ENCODE measurements at regions not wholly inside any gene's neighbourhood (a gene's known extent, or its start where the extent isn't known, plus 50 kb on each side); places are given as distances from the start of the nearest gene placed in this dataset.
"Not testable (repeated sequence)": the region's sequence is repeated elsewhere in the genome, so short reads cannot be mapped to it uniquely, and the experiment has no call there.

- no peak for DNase-seq (ENCODE audit: extremely low read depth, low read depth)
Observed at GRCh38 chrX:40258909-40259308, 161.2 kb upstream of the BCOR start.

GRCh38 chrX:40253771-40254170 is 156.0 kb upstream of the BCOR start:
- no peak for DNase-seq (ENCODE audit: extremely low read depth, low read depth)

GRCh38 chrX:40249582-40249981 is 151.8 kb upstream of the BCOR start:
- no peak for DNase-seq (ENCODE audit: extremely low read depth, low read depth)

GRCh38 chrX:40248822-40249221 is 151.1 kb upstream of the BCOR start:
- no peak for DNase-seq (ENCODE audit: extremely low read depth, low read depth)

- DNase-seq (ENCODE audit: extremely low read depth, low read depth), result no peak
Observed at GRCh38 chrX:40247848-40248622, 150.3 kb upstream of the BCOR start.

GRCh38 chrX:40247382-40247781 is 149.6 kb upstream of the BCOR start:
- no peak for DNase-seq (ENCODE audit: extremely low read depth, low read depth)

- no peak for DNase-seq (ENCODE audit: extremely low read depth, low read depth)
Observed at GRCh38 chrX:40245488-40246071, 147.8 kb upstream of the BCOR start.

GRCh38 chrX:40244980-40245379 is 147.2 kb upstream of the BCOR start:
- DNase-seq (ENCODE audit: extremely low read depth, low read depth), result no peak

GRCh38 chrX:40243755-40244515 is 146.2 kb upstream of the BCOR start:
- no peak for DNase-seq (ENCODE audit: extremely low read depth, low read depth)

- DNase-seq (ENCODE audit: extremely low read depth, low read depth), result no peak
Observed at GRCh38 chrX:40240844-40241243, 143.1 kb upstream of the BCOR start.

GRCh38 chrX:40237731-40238178 is 140.0 kb upstream of the BCOR start:
- no peak for DNase-seq (ENCODE audit: extremely low read depth, low read depth)

- DNase-seq (ENCODE audit: extremely low read depth, low read depth), result no peak
Observed at GRCh38 chrX:40230646-40231045, 132.9 kb upstream of the BCOR start.

GRCh38 chrX:40227125-40227524 is 129.4 kb upstream of the BCOR start:
- DNase-seq (ENCODE audit: extremely low read depth, low read depth), result no peak

- DNase-seq (ENCODE audit: extremely low read depth, low read depth), result no peak
Observed at GRCh38 chrX:40224658-40225057, 126.9 kb upstream of the BCOR start.

GRCh38 chrX:40222612-40223011 is 124.9 kb upstream of the BCOR start:
- DNase-seq (ENCODE audit: extremely low read depth, low read depth), result not testable (repeated sequence)

- no peak for DNase-seq (ENCODE audit: extremely low read depth, low read depth)
Observed at GRCh38 chrX:40213092-40213491, 115.3 kb upstream of the BCOR start.

- DNase-seq (ENCODE audit: extremely low read depth, low read depth), result no peak
Observed at GRCh38 chrX:40209951-40210617, 112.3 kb upstream of the BCOR start.

- no peak for DNase-seq (ENCODE audit: extremely low read depth, low read depth)
Observed at GRCh38 chrX:40207626-40208025, 109.9 kb upstream of the BCOR start.

GRCh38 chrX:40205471-40205870 is 107.7 kb upstream of the BCOR start:
- no peak for DNase-seq (ENCODE audit: extremely low read depth, low read depth)

GRCh38 chrX:40202456-40202855 is 104.7 kb upstream of the BCOR start:
- DNase-seq (ENCODE audit: extremely low read depth, low read depth), result no peak

- DNase-seq (ENCODE audit: extremely low read depth, low read depth), result no peak
Observed at GRCh38 chrX:40201329-40201885, 103.6 kb upstream of the BCOR start.
